Neural crest cell (in vitro differentiated cells): ENCODE measurements at regions not wholly inside any gene's neighbourhood (a gene's known extent, or its start where the extent isn't known, plus 50 kb on each side); places are given as distances from the start of the nearest gene placed in this dataset.

Experiments
- DNase-seq: peaks from one replicate; pipeline ENCODE4 v3.0.0; 2021; ENCODE audit warnings: low read depth, mixed read lengths, low spot score
- H3K27ac Mint-ChIP-seq: one replicate; pipeline ENCODE4 v1.8.0; 2021; ENCODE audit warnings: mild to moderate bottlenecking, mixed read lengths; ENCODE audit not compliant: unreplicated experiment
- H3K27me3 Mint-ChIP-seq: 2 replicates; pipeline ENCODE4 v1.8.0; 2021; ENCODE audit warnings: low read depth, mild to moderate bottlenecking, mixed read lengths
- H3K36me3 Mint-ChIP-seq: 2 replicates; pipeline ENCODE4 v1.8.0; 2021; ENCODE audit warnings: low read depth, mild to moderate bottlenecking, mixed read lengths
- H3K4me1 Mint-ChIP-seq: 2 replicates; pipeline ENCODE4 v1.8.0; 2021; ENCODE audit warnings: mixed read lengths
- H3K4me3 Mint-ChIP-seq: one replicate; pipeline ENCODE4 v1.8.0; 2021; ENCODE audit warnings: mild to moderate bottlenecking, mixed read lengths
- H3K9me3 Mint-ChIP-seq: 2 replicates; pipeline ENCODE4 v1.8.0; 2021; ENCODE audit warnings: mixed read lengths
- TF ChIP-seq, protein P1 (sequence below): fragments of 200-600 bp; sonication (generic); conservative IDR thresholded peaks from 2 replicates; pipeline ENCODE4 v1.5.0; 2021; ENCODE audit warnings: antibody characterized with exemption, mild to moderate bottlenecking

DNA sequence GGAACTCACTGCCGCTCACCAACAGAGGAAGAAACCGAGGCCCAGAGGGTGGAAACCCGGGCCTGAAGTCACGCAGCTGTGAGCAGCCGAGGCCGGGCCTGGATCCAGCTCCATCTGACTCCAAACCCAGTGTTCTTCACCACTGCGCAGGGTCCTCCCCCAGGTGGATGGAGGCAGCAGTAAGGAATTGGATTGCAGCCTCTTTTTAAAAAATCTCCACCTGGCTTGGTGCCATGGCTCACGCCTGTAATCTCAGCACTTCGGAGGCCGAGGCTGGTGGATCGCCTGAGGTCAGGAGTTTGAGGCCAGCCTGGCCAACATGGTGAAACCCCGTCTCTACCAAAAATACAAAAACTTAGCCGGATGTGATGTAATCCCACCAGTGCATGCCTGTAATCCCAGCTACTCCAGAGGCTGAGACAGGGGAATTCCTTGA is 177.2 kb downstream of the FOXL1 start:
- TF ChIP-seq, protein P1, sequence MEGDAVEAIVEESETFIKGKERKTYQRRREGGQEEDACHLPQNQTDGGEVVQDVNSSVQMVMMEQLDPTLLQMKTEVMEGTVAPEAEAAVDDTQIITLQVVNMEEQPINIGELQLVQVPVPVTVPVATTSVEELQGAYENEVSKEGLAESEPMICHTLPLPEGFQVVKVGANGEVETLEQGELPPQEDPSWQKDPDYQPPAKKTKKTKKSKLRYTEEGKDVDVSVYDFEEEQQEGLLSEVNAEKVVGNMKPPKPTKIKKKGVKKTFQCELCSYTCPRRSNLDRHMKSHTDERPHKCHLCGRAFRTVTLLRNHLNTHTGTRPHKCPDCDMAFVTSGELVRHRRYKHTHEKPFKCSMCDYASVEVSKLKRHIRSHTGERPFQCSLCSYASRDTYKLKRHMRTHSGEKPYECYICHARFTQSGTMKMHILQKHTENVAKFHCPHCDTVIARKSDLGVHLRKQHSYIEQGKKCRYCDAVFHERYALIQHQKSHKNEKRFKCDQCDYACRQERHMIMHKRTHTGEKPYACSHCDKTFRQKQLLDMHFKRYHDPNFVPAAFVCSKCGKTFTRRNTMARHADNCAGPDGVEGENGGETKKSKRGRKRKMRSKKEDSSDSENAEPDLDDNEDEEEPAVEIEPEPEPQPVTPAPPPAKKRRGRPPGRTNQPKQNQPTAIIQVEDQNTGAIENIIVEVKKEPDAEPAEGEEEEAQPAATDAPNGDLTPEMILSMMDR, result no peak
- DNase-seq, result no peak
- H3K4me3 Mint-ChIP-seq, result no peak overlapping the region
- no peaks in the 10 kb centered on the region for H3K9me3 Mint-ChIP-seq
- H3K4me1 Mint-ChIP-seq, result peaks cover 11% of the 10 kb centered on the region
- H3K27me3 Mint-ChIP-seq, result peaks cover 12% of the 10 kb centered on the region
- H3K27ac Mint-ChIP-seq, result no peak overlapping the region
- H3K36me3 Mint-ChIP-seq, result no peaks in the 10 kb centered on the region

DNA sequence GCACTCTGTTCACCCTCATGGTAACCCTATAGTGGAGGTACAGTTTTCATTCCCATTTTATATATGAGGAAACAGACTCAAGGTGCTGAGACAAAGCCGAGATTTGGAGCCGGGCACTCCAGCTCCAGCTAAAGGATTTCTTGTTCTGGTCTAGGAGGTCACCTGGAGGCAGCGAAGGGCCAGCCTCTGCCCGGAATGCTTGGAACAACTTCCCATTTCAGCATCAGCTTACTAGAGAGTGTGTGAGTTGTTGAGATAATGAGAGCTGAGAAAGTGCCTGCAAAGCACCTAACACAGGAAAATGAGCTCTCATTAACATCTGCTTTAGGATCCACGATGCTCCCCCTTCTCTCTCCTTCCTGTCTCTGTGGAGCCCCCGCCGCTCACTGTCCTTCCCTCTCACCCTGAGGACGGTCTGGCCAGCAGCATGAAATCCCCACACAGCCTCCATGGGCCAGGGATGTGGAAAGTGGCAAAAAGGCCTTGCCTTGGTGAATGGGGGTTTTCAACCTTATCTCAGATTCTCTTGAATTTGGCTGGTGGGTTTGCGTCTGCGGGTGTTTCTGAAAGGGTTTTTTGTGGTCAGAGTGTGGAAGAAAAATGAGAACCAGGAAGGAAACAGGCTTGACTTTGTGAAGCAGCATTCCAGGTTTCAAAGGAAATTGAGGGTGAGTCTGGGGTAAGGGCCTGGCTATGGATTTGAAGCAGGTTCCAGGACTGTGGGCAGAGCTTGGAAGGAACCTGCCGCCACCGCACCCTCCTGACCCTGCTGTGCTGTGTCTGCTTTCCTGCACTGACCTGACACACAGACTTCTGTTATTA is 178.7 kb downstream of the FOXL1 start:
- no peak for DNase-seq
- Mint-ChIP-seq H3K27me3 (peaks cover 25% of the 10 kb centered on the region), H3K4me3 (no peak overlapping the region), H3K36me3 (no peaks in the 10 kb centered on the region), H3K9me3 (no peaks in the 10 kb centered on the region), H3K4me1 (peaks cover 7% of the 10 kb centered on the region), H3K27ac (peak overlapping the region; percentile 84)
- TF ChIP-seq, protein P1, result no peak

DNA sequence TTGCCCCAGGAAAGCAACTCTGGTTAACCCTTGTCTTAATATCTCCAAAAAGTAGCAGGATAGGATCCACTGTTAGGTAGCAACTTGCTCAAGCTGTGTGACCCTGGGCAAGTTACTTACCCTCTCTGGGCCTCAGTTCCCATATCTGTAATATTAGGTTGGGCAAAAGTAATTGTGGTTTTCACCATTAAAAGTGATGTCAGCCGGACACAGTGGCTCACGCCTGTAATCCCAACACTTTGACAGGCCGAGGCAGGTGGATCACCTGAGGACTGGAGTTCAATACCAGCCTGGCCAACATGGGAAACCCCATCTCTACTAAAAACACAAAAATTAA is 179.3 kb downstream of the FOXL1 start:
- Mint-ChIP-seq H3K27ac (no peak overlapping the region), H3K27me3 (peaks cover 28% of the 10 kb centered on the region), H3K9me3 (no peaks in the 10 kb centered on the region), H3K36me3 (no peaks in the 10 kb centered on the region), H3K4me3 (no peak overlapping the region), H3K4me1 (peaks cover 7% of the 10 kb centered on the region)
- TF ChIP-seq, protein P1, result no peak
- DNase-seq, result no peak

GRCh38 chr16:86758932-86759331 is 180.6 kb downstream of the FOXL1 start:
- Mint-ChIP-seq H3K27ac (no peak overlapping the region), H3K27me3 (peaks cover 35% of the 10 kb centered on the region)

DNA sequence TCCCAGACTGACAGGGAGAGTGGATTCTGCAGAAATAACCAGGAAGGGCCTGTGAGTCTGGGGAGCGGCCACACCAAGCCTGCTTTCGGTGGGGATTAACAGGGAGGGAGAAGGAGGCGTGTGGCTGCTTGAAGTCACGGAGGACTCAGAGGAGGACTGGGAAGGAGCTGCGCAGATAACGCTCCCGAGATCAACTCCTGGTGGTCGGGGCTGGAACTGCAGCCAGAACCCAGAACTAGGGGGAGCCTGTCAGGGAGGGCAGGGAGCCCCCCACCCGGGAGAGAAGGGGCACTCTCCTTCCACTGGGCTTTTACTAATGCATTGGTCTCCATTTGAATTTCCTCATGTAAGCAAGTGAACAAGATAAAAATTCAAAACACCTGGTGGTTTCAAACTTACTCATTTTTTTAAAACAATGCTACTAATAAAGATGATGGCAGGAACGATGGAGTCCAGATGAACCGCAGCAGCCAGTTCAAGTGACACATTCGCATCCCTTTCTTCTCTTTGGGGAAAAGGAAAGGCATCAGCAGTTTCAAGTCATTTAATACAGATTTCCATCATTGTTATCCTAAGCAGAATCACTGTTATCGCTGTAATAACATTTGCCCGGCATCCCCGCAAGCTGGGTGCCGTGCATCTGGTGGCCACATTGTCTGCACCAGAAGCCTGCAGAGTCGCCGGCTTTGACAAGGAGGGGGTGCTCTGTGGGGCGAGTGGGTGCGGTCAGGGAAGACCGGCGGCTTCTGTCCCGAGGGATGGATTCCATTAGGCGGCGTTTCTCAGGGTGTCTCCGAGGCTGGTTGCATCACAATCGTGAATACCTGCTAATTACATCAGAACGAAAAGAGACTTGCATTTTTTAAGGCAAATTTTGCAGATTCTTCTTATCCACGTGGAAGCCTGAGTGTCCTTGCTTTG is 183.0 kb downstream of the FOXL1 start:
- DNase-seq, result peak; percentile 78
- Mint-ChIP-seq H3K27me3 (peaks cover 52% of the 10 kb centered on the region), H3K27ac (no peak overlapping the region), H3K4me3 (no peak overlapping the region), H3K36me3 (no peaks in the 10 kb centered on the region), H3K4me1 (peaks cover 7% of the 10 kb centered on the region), H3K9me3 (no peaks in the 10 kb centered on the region)
- TF ChIP-seq, protein P1, result peak; percentile 74

More at GRCh38 chr16:86758932-86759331, 180.6 kb downstream of the FOXL1 start:
- Mint-ChIP-seq H3K9me3 (no peaks in the 10 kb centered on the region), H3K4me1 (peaks cover 7% of the 10 kb centered on the region), H3K4me3 (no peak overlapping the region), H3K36me3 (no peaks in the 10 kb centered on the region)
- DNase-seq, result no peak
- TF ChIP-seq, protein P1, result no peak
